ENCODE measurements at regions not wholly inside any gene's neighbourhood (a gene's known extent, or its start where the extent isn't known, plus 50 kb on each side); places are given as distances from the start of the nearest gene placed in this dataset.

GRCh38 chr7:118311121-118311836 is 86.8 kb downstream of the ANKRD7 start:
- Histone ChIP-seq H3K36me3 (no peaks in the 10 kb centered on the region), H3K9me3 (no peaks in the 10 kb centered on the region), H3K27me3 (peaks cover 23% of the 10 kb centered on the region), H3K4me3 (ENCODE audit: low read depth in 1 of 2, low read length in 1 of 2) (no peak overlapping the region), H3K4me1 (ENCODE audit: control insufficient read depth in 1 of 2, insufficient read depth in 1 of 2, low read depth in 1 of 2, low read length in 1 of 2) (peaks cover 18 to 23% of the 10 kb centered on the region in 2 experiments), H3K27ac (peak overlapping the region; percentile 46)
- no peak for TF ChIP-seq CTCF (IDR thresholded peaks at IDR 0.05)

GRCh38 chr7:118312051-118312450 is 87.5 kb downstream of the ANKRD7 start:
- no peak overlapping the region for H3K4me3 ChIP-seq (ENCODE audit: low read depth in 1 of 2, low read length in 1 of 2)
- H3K27ac ChIP-seq, result peak overlapping the region; percentile 46
- H3K36me3 ChIP-seq, result no peaks in the 10 kb centered on the region
- TF ChIP-seq CTCF (IDR thresholded peaks at IDR 0.05), result no peak
- no peaks in the 10 kb centered on the region for H3K9me3 ChIP-seq
- H3K4me1 ChIP-seq (ENCODE audit: control insufficient read depth in 1 of 2, insufficient read depth in 1 of 2, low read depth in 1 of 2, low read length in 1 of 2), result peaks cover 18 to 23% of the 10 kb centered on the region in 2 experiments
- peaks cover 23% of the 10 kb centered on the region for H3K27me3 ChIP-seq

- no peak for TF ChIP-seq CTCF (IDR thresholded peaks at IDR 0.05)
- Histone ChIP-seq H3K4me1 (ENCODE audit: control insufficient read depth in 1 of 2, insufficient read depth in 1 of 2, low read depth in 1 of 2, low read length in 1 of 2) (peaks cover 18 to 23% of the 10 kb centered on the region in 2 experiments), H3K27me3 (peaks cover 25% of the 10 kb centered on the region), H3K36me3 (no peaks in the 10 kb centered on the region), H3K9me3 (no peaks in the 10 kb centered on the region), H3K27ac (no peak overlapping the region), H3K4me3 (ENCODE audit: low read depth in 1 of 2, low read length in 1 of 2) (no peak overlapping the region)
Observed at GRCh38 chr7:118312966-118313365, 88.5 kb downstream of the ANKRD7 start.

- Histone ChIP-seq H3K27me3 (peaks cover 68% of the 10 kb centered on the region), H3K4me3 (ENCODE audit: low read depth in 1 of 2, low read length in 1 of 2) (no peak overlapping the region), H3K4me1 (ENCODE audit: control insufficient read depth in 1 of 2, insufficient read depth in 1 of 2, low read depth in 1 of 2, low read length in 1 of 2) (no peaks in the 10 kb centered on the region), H3K36me3 (no peaks in the 10 kb centered on the region), H3K27ac (no peak overlapping the region), H3K9me3 (no peaks in the 10 kb centered on the region)
- TF ChIP-seq CTCF (IDR thresholded peaks at IDR 0.05), result no peak
Observed at GRCh38 chr7:118324790-118325449, 100.4 kb downstream of the ANKRD7 start.

GRCh38 chr7:118325450-118325808 is 100.9 kb downstream of the ANKRD7 start:
- Histone ChIP-seq H3K4me1 (ENCODE audit: control insufficient read depth in 1 of 2, insufficient read depth in 1 of 2, low read depth in 1 of 2, low read length in 1 of 2) (no peaks in the 10 kb centered on the region), H3K36me3 (no peaks in the 10 kb centered on the region), H3K9me3 (no peaks in the 10 kb centered on the region), H3K27me3 (peaks cover 73% of the 10 kb centered on the region), H3K4me3 (ENCODE audit: low read depth in 1 of 2, low read length in 1 of 2) (no peak overlapping the region), H3K27ac (no peak overlapping the region)
- no peak for TF ChIP-seq CTCF (IDR thresholded peaks at IDR 0.05)

Measured in neutrophil (primary cell).